ENCODE measurements at regions not wholly inside any gene's neighbourhood (a gene's known extent, or its start where the extent isn't known, plus 50 kb on each side); places are given as distances from the start of the nearest gene placed in this dataset.

- peaks cover 4% of the 10 kb centered on the region for H3K27me3 Mint-ChIP-seq
- H3K4me3 Mint-ChIP-seq = no peak overlapping the region
- Histone ChIP-seq H3K4me2 (replicated peaks; ENCODE audit: low read depth, low read length, poor library complexity, severe bottlenecking) (no peak overlapping the region), H3K36me3 (replicated peaks in 1 of 2; ENCODE audit: control extremely low read depth in 1 of 2, control insufficient read depth in 1 of 2, extremely low read depth in 1 of 2, insufficient read depth in 2 of 2, low read length in 1 of 2) (no peaks in the 10 kb centered on the region), H4K20me1 (ENCODE audit: control insufficient read depth, insufficient read depth, low read length, poor library complexity, severe bottlenecking) (no peaks in the 10 kb centered on the region), H3K27ac (ENCODE audit: low read length in 2 of 2) (no peak overlapping the region), H2AFZ (ENCODE audit: insufficient read depth, low read depth, low read length, poor library complexity, severe bottlenecking) (no peak overlapping the region), H3K4me3 (ENCODE audit: control extremely low read depth in 1 of 5, extremely low read depth in 1 of 5, insufficient read depth in 1 of 5, low read depth in 2 of 5, low read length in 4 of 5) (no peak overlapping the region), H3K27me3 (replicated peaks in 1 of 4; ENCODE audit: control extremely low read depth in 1 of 4, control insufficient read depth in 3 of 4, insufficient read depth in 4 of 4, low read length in 3 of 4) (peaks cover 0 to 4% (median 0%) of the 10 kb centered on the region in 4 experiments), H3K79me2 (ENCODE audit: control insufficient read depth, insufficient read depth, low read length) (no peaks in the 10 kb centered on the region), H3K9ac (ENCODE audit: low read length) (no peak overlapping the region), H3K9me3 (ENCODE audit: control extremely low read depth in 1 of 3, control insufficient read depth in 2 of 3, insufficient read depth in 1 of 3, low read length in 2 of 3) (peaks cover 0 to 3% (median 0%) of the 10 kb centered on the region in 3 donors), H3K4me1 (ENCODE audit: control insufficient read depth in 2 of 2, insufficient read depth in 2 of 2, low read length in 2 of 2) (no peaks in the 10 kb centered on the region)
- no peaks in the 10 kb centered on the region for H3K4me1 Mint-ChIP-seq
- no peak overlapping the region for H3K27ac Mint-ChIP-seq
- intact Hi-C loops (cut with micrococcal nuclease) = no loop called here
- no peaks in the 10 kb centered on the region for H3K9me3 Mint-ChIP-seq (ENCODE audit: insufficient read depth)
- DNase-seq = no peak
- ChIA-PET POLR2A (no interaction called here), CTCF (interaction anchor here (0.7 kb wide), 1 partner anchor 187 kb away, joined by 4 read pairs; no protein-coding TSS in a partner anchor)
- 73% methylated on average over 4 of the region's 9 CpGs for WGBS (ENCODE audit: insufficient coverage)
- TF ChIP-seq, protein P1, sequence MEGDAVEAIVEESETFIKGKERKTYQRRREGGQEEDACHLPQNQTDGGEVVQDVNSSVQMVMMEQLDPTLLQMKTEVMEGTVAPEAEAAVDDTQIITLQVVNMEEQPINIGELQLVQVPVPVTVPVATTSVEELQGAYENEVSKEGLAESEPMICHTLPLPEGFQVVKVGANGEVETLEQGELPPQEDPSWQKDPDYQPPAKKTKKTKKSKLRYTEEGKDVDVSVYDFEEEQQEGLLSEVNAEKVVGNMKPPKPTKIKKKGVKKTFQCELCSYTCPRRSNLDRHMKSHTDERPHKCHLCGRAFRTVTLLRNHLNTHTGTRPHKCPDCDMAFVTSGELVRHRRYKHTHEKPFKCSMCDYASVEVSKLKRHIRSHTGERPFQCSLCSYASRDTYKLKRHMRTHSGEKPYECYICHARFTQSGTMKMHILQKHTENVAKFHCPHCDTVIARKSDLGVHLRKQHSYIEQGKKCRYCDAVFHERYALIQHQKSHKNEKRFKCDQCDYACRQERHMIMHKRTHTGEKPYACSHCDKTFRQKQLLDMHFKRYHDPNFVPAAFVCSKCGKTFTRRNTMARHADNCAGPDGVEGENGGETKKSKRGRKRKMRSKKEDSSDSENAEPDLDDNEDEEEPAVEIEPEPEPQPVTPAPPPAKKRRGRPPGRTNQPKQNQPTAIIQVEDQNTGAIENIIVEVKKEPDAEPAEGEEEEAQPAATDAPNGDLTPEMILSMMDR (IDR thresholded peaks at IDR 0.05) = no peak
- TF ChIP-seq EZH2 (IDR thresholded peaks at IDR 0.05; ENCODE audit: borderline replicate concordance, insufficient read depth, low read depth, low read length, poor library complexity, severe bottlenecking) = no peak
- no peak for ATAC-seq (ENCODE audit: low read depth)
Observed at GRCh38 chr13:24043590-24044350, 116.8 kb upstream of the SPATA13 start.

DNA sequence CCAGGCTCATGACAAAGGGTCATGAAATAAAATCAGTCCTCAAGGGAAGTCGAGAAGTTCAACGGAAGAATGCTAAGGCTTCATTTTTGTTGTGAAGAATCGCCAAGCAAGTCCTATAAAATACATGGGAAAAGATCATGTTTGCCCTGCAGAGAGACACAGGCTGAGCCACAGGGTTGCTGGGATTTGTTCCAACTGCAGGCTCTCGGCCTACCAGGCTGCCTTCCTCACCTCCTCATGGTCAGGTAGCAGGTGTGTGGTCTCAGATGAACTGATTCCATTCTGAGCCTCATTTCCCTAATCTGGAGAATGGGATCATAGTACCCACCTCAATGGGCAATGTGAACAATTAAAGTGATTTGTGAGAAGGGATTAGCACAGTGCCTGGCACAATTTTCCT, 114.9 kb upstream of the SPATA13 start:
- H3K9me3 Mint-ChIP-seq (ENCODE audit: insufficient read depth) = no peaks in the 10 kb centered on the region
- POLR2A ChIA-PET = no interaction called here
- peaks cover 0 to 4% (median 0%) of the 10 kb centered on the region in 4 experiments for H3K27me3 ChIP-seq (replicated peaks in 1 of 4; ENCODE audit: control extremely low read depth in 1 of 4, control insufficient read depth in 3 of 4, insufficient read depth in 4 of 4, low read length in 3 of 4)
- no peaks in the 10 kb centered on the region for H3K36me3 ChIP-seq (replicated peaks in 1 of 2; ENCODE audit: control extremely low read depth in 1 of 2, control insufficient read depth in 1 of 2, extremely low read depth in 1 of 2, insufficient read depth in 2 of 2, low read length in 1 of 2)
- no peaks in the 10 kb centered on the region for H4K20me1 ChIP-seq (ENCODE audit: control insufficient read depth, insufficient read depth, low read length, poor library complexity, severe bottlenecking)
- 90% methylated on average over 2 of the region's 4 CpGs for WGBS (ENCODE audit: insufficient coverage)
- no peak overlapping the region for H3K9ac ChIP-seq (ENCODE audit: low read length)
- peaks cover 0 to 3% (median 0%) of the 10 kb centered on the region in 3 donors for H3K9me3 ChIP-seq (ENCODE audit: control extremely low read depth in 1 of 3, control insufficient read depth in 2 of 3, insufficient read depth in 1 of 3, low read length in 2 of 3)
- no peak overlapping the region for H3K27ac ChIP-seq (ENCODE audit: low read length in 2 of 2)
- H3K4me3 ChIP-seq (ENCODE audit: control extremely low read depth in 1 of 5, extremely low read depth in 1 of 5, insufficient read depth in 1 of 5, low read depth in 2 of 5, low read length in 4 of 5) = no peak overlapping the region
- H3K4me3 Mint-ChIP-seq = no peak overlapping the region
- CTCF ChIA-PET = no interaction called here
- no peak overlapping the region for H2AFZ ChIP-seq (ENCODE audit: insufficient read depth, low read depth, low read length, poor library complexity, severe bottlenecking)
- H3K4me1 Mint-ChIP-seq = no peaks in the 10 kb centered on the region
- H3K4me1 ChIP-seq (ENCODE audit: control insufficient read depth in 2 of 2, insufficient read depth in 2 of 2, low read length in 2 of 2) = no peaks in the 10 kb centered on the region
- TF ChIP-seq, protein P1 (IDR thresholded peaks at IDR 0.05) = no peak
- no peak for TF ChIP-seq EZH2 (IDR thresholded peaks at IDR 0.05; ENCODE audit: borderline replicate concordance, insufficient read depth, low read depth, low read length, poor library complexity, severe bottlenecking)
- peaks cover 15% of the 10 kb centered on the region for H3K27me3 Mint-ChIP-seq
- H3K4me2 ChIP-seq (replicated peaks; ENCODE audit: low read depth, low read length, poor library complexity, severe bottlenecking) = no peak overlapping the region
- no peaks in the 10 kb centered on the region for H3K79me2 ChIP-seq (ENCODE audit: control insufficient read depth, insufficient read depth, low read length)
- intact Hi-C loops (cut with micrococcal nuclease) = no loop called here
- no peak for ATAC-seq (ENCODE audit: low read depth)
- H3K27ac Mint-ChIP-seq = no peak overlapping the region
- no peak for DNase-seq
